ENCODE measurements at regions not wholly inside any gene's neighbourhood (a gene's known extent, or its start where the extent isn't known, plus 50 kb on each side); places are given as distances from the start of the nearest gene placed in this dataset.
A peak's percentile ranks its signal among the peaks of the same experiment; 100 is the strongest.

DNA sequence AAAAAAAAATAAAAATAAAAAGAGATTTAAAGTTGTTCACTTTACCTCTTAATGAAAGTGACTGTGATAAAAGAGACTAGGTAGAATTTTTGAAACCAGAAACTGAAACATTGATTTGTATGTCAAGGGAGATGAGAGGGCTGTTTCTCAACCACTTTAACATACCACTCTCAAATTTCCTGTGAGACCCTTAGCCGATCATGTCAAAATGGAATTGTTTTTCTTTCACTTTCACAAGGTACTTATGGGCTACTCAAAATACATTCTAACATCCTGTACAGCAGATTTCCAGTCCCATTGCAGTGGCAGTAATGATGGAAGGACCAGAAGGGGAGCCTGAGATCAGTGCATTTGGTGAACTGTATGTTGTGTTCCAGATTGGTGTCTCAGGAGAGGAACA is 261.2 kb downstream of the PPP1R3A start:
- FAIRE-seq = peak; percentile 64
- SMC1A ChIA-PET (ENCODE audit: uncharacterized antibody, unreplicated experiment) = no interaction called here
- intact Hi-C loops (cut with micrococcal nuclease; ENCODE audit: unreplicated experiment) = no loop called here

More for the DNA sequence above, 261.2 kb downstream of the PPP1R3A start:
- Histone ChIP-seq H3K4me1 (ENCODE audit: control insufficient read depth, insufficient read depth, low read length) (no peaks in the 10 kb centered on the region), H3K36me3 (ENCODE audit: control insufficient read depth in 2 of 2, insufficient read depth in 2 of 2, low read length in 1 of 2) (no peaks in the 10 kb centered on the region), H4K20me1 (ENCODE audit: control insufficient read depth, insufficient read depth) (no peaks in the 10 kb centered on the region), H3K4me2 (ENCODE audit: control insufficient read depth, insufficient read depth) (peak overlapping the region; percentile 7; the same call in 1 of the 2 replicates), H3K27ac (ENCODE audit: control insufficient read depth, insufficient read depth) (no peak overlapping the region), H2AFZ (ENCODE audit: control insufficient read depth, low read depth, low read length) (peak overlapping the region; percentile 23), H3K79me2 (ENCODE audit: control insufficient read depth, insufficient read depth, low read length) (no peaks in the 10 kb centered on the region), H3K9ac (ENCODE audit: control insufficient read depth, insufficient read depth, low read length) (no peak overlapping the region), H3K4me3 (no peak overlapping the region), H3K9me3 (replicated peaks; ENCODE audit: control insufficient read depth, insufficient read depth, low read length) (no peaks in the 10 kb centered on the region), H3K27me3 (replicated peaks in 1 of 2; ENCODE audit: control insufficient read depth in 2 of 2, insufficient read depth in 2 of 2, low read length in 1 of 2) (no peaks in the 10 kb centered on the region)
- WGBS (ENCODE audit: insufficient coverage, insufficient replicate concordance, low lambda C conversion rate, missing lambda C conversion rate) = 0% methylated on average over 1 of the region's 1 CpG
- ATAC-seq (peak; percentile 94), DNase-seq (ENCODE audit: low read depth, low spot score) (peak; percentile 35)
- POLR2A ChIA-PET = no interaction called here
- TF ChIP-seq ZNF217 (IDR thresholded peaks at IDR 0.05) = no peak
- no peak for TF ChIP-seq SREBF1 (IDR thresholded peaks at IDR 0.05; ENCODE audit: low read length)
- TF ChIP-seq PAX5 (IDR thresholded peaks at IDR 0.05; ENCODE audit: borderline replicate concordance, low read depth, low read length) = no peak
- no peak for TF ChIP-seq JUNB (IDR thresholded peaks at IDR 0.05)
- no peak for TF ChIP-seq SP1 (IDR thresholded peaks at IDR 0.05; ENCODE audit: low read depth, low read length)
- no peak for TF ChIP-seq IRF4 (IDR thresholded peaks at IDR 0.05; ENCODE audit: low read depth, low read length)
- TF ChIP-seq, protein P1, sequence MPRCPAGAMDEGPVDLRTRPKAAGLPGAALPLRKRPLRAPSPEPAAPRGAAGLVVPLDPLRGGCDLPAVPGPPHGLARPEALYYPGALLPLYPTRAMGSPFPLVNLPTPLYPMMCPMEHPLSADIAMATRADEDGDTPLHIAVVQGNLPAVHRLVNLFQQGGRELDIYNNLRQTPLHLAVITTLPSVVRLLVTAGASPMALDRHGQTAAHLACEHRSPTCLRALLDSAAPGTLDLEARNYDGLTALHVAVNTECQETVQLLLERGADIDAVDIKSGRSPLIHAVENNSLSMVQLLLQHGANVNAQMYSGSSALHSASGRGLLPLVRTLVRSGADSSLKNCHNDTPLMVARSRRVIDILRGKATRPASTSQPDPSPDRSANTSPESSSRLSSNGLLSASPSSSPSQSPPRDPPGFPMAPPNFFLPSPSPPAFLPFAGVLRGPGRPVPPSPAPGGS (IDR thresholded peaks at IDR 0.05; ENCODE audit: borderline replicate concordance, insufficient read depth, low read depth, low read length, poor library complexity, severe bottlenecking) = no peak
- TF ChIP-seq ATF7 (IDR thresholded peaks at IDR 0.05; ENCODE audit: low read depth) = no peak
- TF ChIP-seq RUNX3 (IDR thresholded peaks at IDR 0.05; ENCODE audit: low read length) = no peak
- TF ChIP-seq, protein P2, sequence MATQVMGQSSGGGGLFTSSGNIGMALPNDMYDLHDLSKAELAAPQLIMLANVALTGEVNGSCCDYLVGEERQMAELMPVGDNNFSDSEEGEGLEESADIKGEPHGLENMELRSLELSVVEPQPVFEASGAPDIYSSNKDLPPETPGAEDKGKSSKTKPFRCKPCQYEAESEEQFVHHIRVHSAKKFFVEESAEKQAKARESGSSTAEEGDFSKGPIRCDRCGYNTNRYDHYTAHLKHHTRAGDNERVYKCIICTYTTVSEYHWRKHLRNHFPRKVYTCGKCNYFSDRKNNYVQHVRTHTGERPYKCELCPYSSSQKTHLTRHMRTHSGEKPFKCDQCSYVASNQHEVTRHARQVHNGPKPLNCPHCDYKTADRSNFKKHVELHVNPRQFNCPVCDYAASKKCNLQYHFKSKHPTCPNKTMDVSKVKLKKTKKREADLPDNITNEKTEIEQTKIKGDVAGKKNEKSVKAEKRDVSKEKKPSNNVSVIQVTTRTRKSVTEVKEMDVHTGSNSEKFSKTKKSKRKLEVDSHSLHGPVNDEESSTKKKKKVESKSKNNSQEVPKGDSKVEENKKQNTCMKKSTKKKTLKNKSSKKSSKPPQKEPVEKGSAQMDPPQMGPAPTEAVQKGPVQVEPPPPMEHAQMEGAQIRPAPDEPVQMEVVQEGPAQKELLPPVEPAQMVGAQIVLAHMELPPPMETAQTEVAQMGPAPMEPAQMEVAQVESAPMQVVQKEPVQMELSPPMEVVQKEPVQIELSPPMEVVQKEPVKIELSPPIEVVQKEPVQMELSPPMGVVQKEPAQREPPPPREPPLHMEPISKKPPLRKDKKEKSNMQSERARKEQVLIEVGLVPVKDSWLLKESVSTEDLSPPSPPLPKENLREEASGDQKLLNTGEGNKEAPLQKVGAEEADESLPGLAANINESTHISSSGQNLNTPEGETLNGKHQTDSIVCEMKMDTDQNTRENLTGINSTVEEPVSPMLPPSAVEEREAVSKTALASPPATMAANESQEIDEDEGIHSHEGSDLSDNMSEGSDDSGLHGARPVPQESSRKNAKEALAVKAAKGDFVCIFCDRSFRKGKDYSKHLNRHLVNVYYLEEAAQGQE (IDR thresholded peaks at IDR 0.05; ENCODE audit: low read depth, low read length) = no peak
- TF ChIP-seq MYB (IDR thresholded peaks at IDR 0.05; ENCODE audit: borderline replicate concordance, low read depth, low read length) = no peak
- TF ChIP-seq, protein P3, sequence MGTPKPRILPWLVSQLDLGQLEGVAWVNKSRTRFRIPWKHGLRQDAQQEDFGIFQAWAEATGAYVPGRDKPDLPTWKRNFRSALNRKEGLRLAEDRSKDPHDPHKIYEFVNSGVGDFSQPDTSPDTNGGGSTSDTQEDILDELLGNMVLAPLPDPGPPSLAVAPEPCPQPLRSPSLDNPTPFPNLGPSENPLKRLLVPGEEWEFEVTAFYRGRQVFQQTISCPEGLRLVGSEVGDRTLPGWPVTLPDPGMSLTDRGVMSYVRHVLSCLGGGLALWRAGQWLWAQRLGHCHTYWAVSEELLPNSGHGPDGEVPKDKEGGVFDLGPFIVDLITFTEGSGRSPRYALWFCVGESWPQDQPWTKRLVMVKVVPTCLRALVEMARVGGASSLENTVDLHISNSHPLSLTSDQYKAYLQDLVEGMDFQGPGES (IDR thresholded peaks at IDR 0.05) = no peak
- TF ChIP-seq DPF2 (IDR thresholded peaks at IDR 0.05) = no peak
- no peak for TF ChIP-seq PML (IDR thresholded peaks at IDR 0.05; ENCODE audit: low read length)
- TF ChIP-seq SRF (IDR thresholded peaks at IDR 0.05; ENCODE audit: low read depth in 2 of 2, low read length in 2 of 2) = no peak
- in situ Hi-C loops (cut with MboI) = no loop called here
- CTCF ChIA-PET = no interaction called here
- RAD21 ChIA-PET (ENCODE audit: unreplicated experiment) = no interaction called here
- no TSS peak for BruUV-seq (replicated peaks)
